GM12878 (cell line): ENCODE measurements at regions not wholly inside any gene's neighbourhood (a gene's known extent, or its start where the extent isn't known, plus 50 kb on each side); places are given as distances from the start of the nearest gene placed in this dataset.

Source experiments
- EZH2 ChIP-seq: IDR thresholded peaks from 2 replicates; pipeline ENCODE4 v1.6.1; 2012; ENCODE audit warnings: low read depth, mild to moderate bottlenecking, control low read depth, inconsistent platforms, low read length, borderline replicate concordance; ENCODE audit not compliant: control insufficient read depth
- GABPA ChIP-seq: IDR thresholded peaks from 2 replicates; pipeline ENCODE4 v1.6.1; 2014; ENCODE audit warnings: antibody characterized with exemption, low read depth, mild to moderate bottlenecking, inconsistent platforms
- MTA2 ChIP-seq: fragments of 450-650 bp; IDR thresholded peaks from 2 replicates; pipeline ENCODE4 v1.6.1; 2016; ENCODE audit warnings: low read depth, mild to moderate bottlenecking, moderate library complexity
- POLR2A ChIP-seq: IDR thresholded peaks from 2 replicates; pipeline ENCODE4 v1.6.1; 2011; ENCODE audit warnings: low read depth, mild to moderate bottlenecking, low read length
- SIN3A ChIP-seq: IDR thresholded peaks from 2 replicates; pipeline ENCODE4 v1.6.1; 2012; ENCODE audit warnings: low read depth, low read length, improper control_type of control experiment
- SMC3 ChIP-seq: IDR thresholded peaks from 2 replicates; pipeline ENCODE4 v1.6.1; 2011; ENCODE audit warnings: low read length, improper control_type of control experiment, borderline replicate concordance
- SRF ChIP-seq, 2 experiments: IDR thresholded peaks; 2 replicates each; pipeline ENCODE4 v1.6.1; 2011; ENCODE audit warnings: low read depth in 2 of 2, low read length in 2 of 2, mild to moderate bottlenecking in 1 of 2, moderate library complexity in 1 of 2
- TCF12 ChIP-seq: IDR thresholded peaks from 2 replicates; pipeline ENCODE4 v1.6.1; 2011; ENCODE audit warnings: low read depth, mild to moderate bottlenecking, low read length
- TCF7 ChIP-seq: IDR thresholded peaks from 2 replicates; pipeline ENCODE4 v1.6.1; 2014; ENCODE audit warnings: antibody characterized with exemption, borderline replicate concordance
- TF ChIP-seq, protein P1 (sequence below), 3 experiments: IDR thresholded peaks in 2 of 3; conservative IDR thresholded peaks in 1 of 3; 2 replicates each; pipeline ENCODE4 v1.5.1; 2011; ENCODE audit warnings: low read depth in 3 of 3, low read length in 3 of 3, mild to moderate bottlenecking in 3 of 3, control low read depth in 2 of 3, moderate library complexity in 2 of 3, inconsistent platforms in 1 of 3, mixed read lengths in 1 of 3; ENCODE audit not compliant: control insufficient read depth in 2 of 3, insufficient read depth in 1 of 3; ENCODE audit errors: extremely low read depth in 1 of 3
- TF ChIP-seq, protein P2 (sequence below): fragments of 450-650 bp; IDR thresholded peaks from 2 replicates; pipeline ENCODE4 v1.6.1; 2018; ENCODE audit warnings: mild to moderate bottlenecking, low read depth, moderate library complexity; ENCODE audit not compliant: partially characterized antibody
- TF ChIP-seq, protein P3 (sequence below): fragments of 150-350 bp; IDR thresholded peaks from 2 replicates; pipeline ENCODE4 v1.6.1; 2016; ENCODE audit warnings: low read depth, low read length
- TF ChIP-seq, protein P4 (sequence below): fragments of 450-650 bp; IDR thresholded peaks from 2 replicates; pipeline ENCODE4 v1.6.1; 2017; ENCODE audit warnings: mild to moderate bottlenecking

DNA sequence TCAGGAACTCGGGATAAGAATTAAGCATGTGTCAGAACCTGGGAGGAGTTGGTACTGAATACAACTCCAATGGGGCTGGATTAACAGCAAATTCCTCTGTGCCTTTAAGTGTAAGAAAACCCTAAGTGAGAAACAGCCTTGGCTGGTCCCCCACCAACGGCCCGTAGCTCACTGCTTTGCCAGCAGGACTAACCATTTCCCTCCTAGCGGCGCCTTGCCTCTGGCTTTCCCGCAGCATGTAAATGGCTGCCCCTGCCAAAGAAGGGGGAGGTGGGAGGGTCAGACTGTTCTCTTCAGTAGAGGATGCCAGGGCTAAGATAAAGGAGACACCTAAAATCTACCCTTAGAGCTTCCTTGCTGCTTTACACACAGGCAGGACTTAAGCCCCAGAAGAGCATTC lies 51.0 kb upstream of the SH3GL3 start:
- no peak for TF ChIP-seq SIN3A
- TF ChIP-seq, protein P1, sequence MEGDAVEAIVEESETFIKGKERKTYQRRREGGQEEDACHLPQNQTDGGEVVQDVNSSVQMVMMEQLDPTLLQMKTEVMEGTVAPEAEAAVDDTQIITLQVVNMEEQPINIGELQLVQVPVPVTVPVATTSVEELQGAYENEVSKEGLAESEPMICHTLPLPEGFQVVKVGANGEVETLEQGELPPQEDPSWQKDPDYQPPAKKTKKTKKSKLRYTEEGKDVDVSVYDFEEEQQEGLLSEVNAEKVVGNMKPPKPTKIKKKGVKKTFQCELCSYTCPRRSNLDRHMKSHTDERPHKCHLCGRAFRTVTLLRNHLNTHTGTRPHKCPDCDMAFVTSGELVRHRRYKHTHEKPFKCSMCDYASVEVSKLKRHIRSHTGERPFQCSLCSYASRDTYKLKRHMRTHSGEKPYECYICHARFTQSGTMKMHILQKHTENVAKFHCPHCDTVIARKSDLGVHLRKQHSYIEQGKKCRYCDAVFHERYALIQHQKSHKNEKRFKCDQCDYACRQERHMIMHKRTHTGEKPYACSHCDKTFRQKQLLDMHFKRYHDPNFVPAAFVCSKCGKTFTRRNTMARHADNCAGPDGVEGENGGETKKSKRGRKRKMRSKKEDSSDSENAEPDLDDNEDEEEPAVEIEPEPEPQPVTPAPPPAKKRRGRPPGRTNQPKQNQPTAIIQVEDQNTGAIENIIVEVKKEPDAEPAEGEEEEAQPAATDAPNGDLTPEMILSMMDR (IDR thresholded peaks at IDR 0.05 in 2 of 3, conservative IDR thresholded peaks at IDR 0.05 in 1 of 3; ENCODE audit: control insufficient read depth in 2 of 3, extremely low read depth in 1 of 3, insufficient read depth in 1 of 3, low read depth in 3 of 3, low read length in 3 of 3), result no peak
- no peak for TF ChIP-seq SMC3
- TF ChIP-seq POLR2A, result no peak
- no peak for TF ChIP-seq TCF12
- no peak for TF ChIP-seq TCF7
- no peak for TF ChIP-seq MTA2
- TF ChIP-seq, protein P2, sequence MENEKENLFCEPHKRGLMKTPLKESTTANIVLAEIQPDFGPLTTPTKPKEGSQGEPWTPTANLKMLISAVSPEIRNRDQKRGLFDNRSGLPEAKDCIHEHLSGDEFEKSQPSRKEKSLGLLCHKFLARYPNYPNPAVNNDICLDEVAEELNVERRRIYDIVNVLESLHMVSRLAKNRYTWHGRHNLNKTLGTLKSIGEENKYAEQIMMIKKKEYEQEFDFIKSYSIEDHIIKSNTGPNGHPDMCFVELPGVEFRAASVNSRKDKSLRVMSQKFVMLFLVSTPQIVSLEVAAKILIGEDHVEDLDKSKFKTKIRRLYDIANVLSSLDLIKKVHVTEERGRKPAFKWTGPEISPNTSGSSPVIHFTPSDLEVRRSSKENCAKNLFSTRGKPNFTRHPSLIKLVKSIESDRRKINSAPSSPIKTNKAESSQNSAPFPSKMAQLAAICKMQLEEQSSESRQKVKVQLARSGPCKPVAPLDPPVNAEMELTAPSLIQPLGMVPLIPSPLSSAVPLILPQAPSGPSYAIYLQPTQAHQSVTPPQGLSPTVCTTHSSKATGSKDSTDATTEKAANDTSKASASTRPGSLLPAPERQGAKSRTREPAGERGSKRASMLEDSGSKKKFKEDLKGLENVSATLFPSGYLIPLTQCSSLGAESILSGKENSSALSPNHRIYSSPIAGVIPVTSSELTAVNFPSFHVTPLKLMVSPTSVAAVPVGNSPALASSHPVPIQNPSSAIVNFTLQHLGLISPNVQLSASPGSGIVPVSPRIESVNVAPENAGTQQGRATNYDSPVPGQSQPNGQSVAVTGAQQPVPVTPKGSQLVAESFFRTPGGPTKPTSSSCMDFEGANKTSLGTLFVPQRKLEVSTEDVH, result no peak
- no peak for TF ChIP-seq SRF (IDR thresholded peaks at IDR 0.05; ENCODE audit: low read depth in 2 of 2, low read length in 2 of 2)
- no peak for TF ChIP-seq GABPA
- TF ChIP-seq EZH2, result no peak
- TF ChIP-seq, protein P3, sequence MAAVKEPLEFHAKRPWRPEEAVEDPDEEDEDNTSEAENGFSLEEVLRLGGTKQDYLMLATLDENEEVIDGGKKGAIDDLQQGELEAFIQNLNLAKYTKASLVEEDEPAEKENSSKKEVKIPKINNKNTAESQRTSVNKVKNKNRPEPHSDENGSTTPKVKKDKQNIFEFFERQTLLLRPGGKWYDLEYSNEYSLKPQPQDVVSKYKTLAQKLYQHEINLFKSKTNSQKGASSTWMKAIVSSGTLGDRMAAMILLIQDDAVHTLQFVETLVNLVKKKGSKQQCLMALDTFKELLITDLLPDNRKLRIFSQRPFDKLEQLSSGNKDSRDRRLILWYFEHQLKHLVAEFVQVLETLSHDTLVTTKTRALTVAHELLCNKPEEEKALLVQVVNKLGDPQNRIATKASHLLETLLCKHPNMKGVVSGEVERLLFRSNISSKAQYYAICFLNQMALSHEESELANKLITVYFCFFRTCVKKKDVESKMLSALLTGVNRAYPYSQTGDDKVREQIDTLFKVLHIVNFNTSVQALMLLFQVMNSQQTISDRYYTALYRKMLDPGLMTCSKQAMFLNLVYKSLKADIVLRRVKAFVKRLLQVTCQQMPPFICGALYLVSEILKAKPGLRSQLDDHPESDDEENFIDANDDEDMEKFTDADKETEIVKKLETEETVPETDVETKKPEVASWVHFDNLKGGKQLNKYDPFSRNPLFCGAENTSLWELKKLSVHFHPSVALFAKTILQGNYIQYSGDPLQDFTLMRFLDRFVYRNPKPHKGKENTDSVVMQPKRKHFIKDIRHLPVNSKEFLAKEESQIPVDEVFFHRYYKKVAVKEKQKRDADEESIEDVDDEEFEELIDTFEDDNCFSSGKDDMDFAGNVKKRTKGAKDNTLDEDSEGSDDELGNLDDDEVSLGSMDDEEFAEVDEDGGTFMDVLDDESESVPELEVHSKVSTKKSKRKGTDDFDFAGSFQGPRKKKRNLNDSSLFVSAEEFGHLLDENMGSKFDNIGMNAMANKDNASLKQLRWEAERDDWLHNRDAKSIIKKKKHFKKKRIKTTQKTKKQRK, result no peak
- TF ChIP-seq, protein P4, sequence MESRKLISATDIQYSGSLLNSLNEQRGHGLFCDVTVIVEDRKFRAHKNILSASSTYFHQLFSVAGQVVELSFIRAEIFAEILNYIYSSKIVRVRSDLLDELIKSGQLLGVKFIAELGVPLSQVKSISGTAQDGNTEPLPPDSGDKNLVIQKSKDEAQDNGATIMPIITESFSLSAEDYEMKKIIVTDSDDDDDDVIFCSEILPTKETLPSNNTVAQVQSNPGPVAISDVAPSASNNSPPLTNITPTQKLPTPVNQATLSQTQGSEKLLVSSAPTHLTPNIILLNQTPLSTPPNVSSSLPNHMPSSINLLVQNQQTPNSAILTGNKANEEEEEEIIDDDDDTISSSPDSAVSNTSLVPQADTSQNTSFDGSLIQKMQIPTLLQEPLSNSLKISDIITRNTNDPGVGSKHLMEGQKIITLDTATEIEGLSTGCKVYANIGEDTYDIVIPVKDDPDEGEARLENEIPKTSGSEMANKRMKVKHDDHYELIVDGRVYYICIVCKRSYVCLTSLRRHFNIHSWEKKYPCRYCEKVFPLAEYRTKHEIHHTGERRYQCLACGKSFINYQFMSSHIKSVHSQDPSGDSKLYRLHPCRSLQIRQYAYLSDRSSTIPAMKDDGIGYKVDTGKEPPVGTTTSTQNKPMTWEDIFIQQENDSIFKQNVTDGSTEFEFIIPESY, result no peak
